H1 (cell line): ENCODE measurements at regions not wholly inside any gene's neighbourhood (a gene's known extent, or its start where the extent isn't known, plus 50 kb on each side); places are given as distances from the start of the nearest gene placed in this dataset.
A peak's percentile ranks its signal among the peaks of the same experiment; 100 is the strongest.

Experiments
- CTCF ChIA-PET: fragments of 300-600 bp; sonication (Branson Sonifier 250); formaldehyde crosslinking; loops from one replicate; lab custom pipeline; 2021; ENCODE audit not compliant: partially characterized antibody; lab: Charles Lee
- POLR2A ChIA-PET: fragments of 300-600 bp; sonication (Branson Sonifier 250); formaldehyde crosslinking; loops from one replicate; lab custom pipeline; 2021; ENCODE audit warnings: inconsistent platforms; ENCODE audit not compliant: partially characterized antibody; lab: Charles Lee
- DNase-seq, 2 experiments: peaks; one replicate each; pipeline versions ENCODE4 v3.0.0 to v3.0.0-alpha.2; 2010 to 2022; ENCODE audit warnings: low spot score in 2 of 2, low read depth in 1 of 2, mixed read lengths in 1 of 2
- FAIRE-seq: peaks from 2 replicates; lab custom pipeline; 2011; peaks lifted over from hg19 to GRCh38; lab: Jason Lieb, UNC
- H2AFZ ChIP-seq: 2 replicates; pipeline ENCODE4 v1.8.1; 2012; ENCODE audit warnings: low read length, inconsistent platforms
- H2AK5ac ChIP-seq: 2 replicates; pipeline ENCODE4 v1.6.1; 2013; ENCODE audit warnings: low read depth, low read length
- H2BK120ac ChIP-seq: replicated peaks from 2 replicates; pipeline ENCODE3; 2013; ENCODE audit warnings: low read depth, low read length, inconsistent platforms
- H2BK12ac ChIP-seq: 2 replicates; pipeline ENCODE4 v1.6.1; 2013; ENCODE audit warnings: low read depth, low read length
- H2BK15ac ChIP-seq: 2 replicates; pipeline ENCODE4 v1.6.1; 2013; ENCODE audit warnings: low read length
- H2BK20ac ChIP-seq: 2 replicates; pipeline ENCODE4 v1.6.1; 2013; ENCODE audit warnings: low read length
- H2BK5ac ChIP-seq: 2 replicates; pipeline ENCODE4 v1.6.1; 2013; ENCODE audit warnings: low read depth, low read length
- H3K14ac ChIP-seq: 2 replicates; pipeline ENCODE4 v1.6.1; 2013; ENCODE audit warnings: inconsistent platforms; ENCODE audit not compliant: insufficient read length
- H3K18ac ChIP-seq: 2 replicates; pipeline ENCODE4 v1.6.1; 2013; ENCODE audit warnings: low read length; ENCODE audit errors: extremely low read depth
- H3K23ac ChIP-seq: 2 replicates; pipeline ENCODE4 v1.6.1; 2013; ENCODE audit warnings: inconsistent platforms; ENCODE audit not compliant: insufficient read length
- H3K23me2 ChIP-seq: 2 replicates; pipeline ENCODE4 v1.6.1; 2013; ENCODE audit warnings: low read depth, low read length
- H3K27ac ChIP-seq: 2 replicates; pipeline ENCODE4 v1.6.1; 2011; ENCODE audit warnings: low read depth, low read length, inconsistent platforms
- H3K27me3 ChIP-seq, 4 experiments: replicated peaks in 1 of 4; 1 replicate in 1 of 4; 2 replicates in 3 of 4; pipeline versions ENCODE4 v1.6.1 to v1.8.1; 2011 to 2013; ENCODE audit warnings: low read length in 3 of 4, mild to moderate bottlenecking in 3 of 4, inconsistent platforms in 2 of 4, mixed read lengths in 2 of 4, moderate library complexity in 1 of 4; ENCODE audit not compliant: control insufficient read depth in 3 of 4, insufficient read depth in 3 of 4; ENCODE audit errors: extremely low read depth in 1 of 4
- H3K36me3 ChIP-seq, 4 experiments: 2 replicates each; pipeline versions ENCODE4 v1.6.1 to v1.8.1; 2011 to 2013; ENCODE audit warnings: mild to moderate bottlenecking in 4 of 4, low read length in 3 of 4, moderate library complexity in 2 of 4, control low read depth in 1 of 4, inconsistent platforms in 1 of 4; ENCODE audit not compliant: insufficient read depth in 4 of 4, control insufficient read depth in 2 of 4
- H3K4ac ChIP-seq: replicated peaks from 2 replicates; pipeline ENCODE3; 2013; ENCODE audit warnings: low read length, low read depth, mixed read lengths, inconsistent platforms; ENCODE audit not compliant: insufficient read length
- H3K4me1 ChIP-seq, 4 experiments: replicated peaks in 1 of 4; 1 replicate in 1 of 4; 2 replicates in 3 of 4; pipeline versions ENCODE4 v1.6.1 to v1.8.1; 2011 to 2013; ENCODE audit warnings: low read length in 3 of 4, inconsistent platforms in 2 of 4, mixed read lengths in 1 of 4; ENCODE audit not compliant: insufficient read depth in 4 of 4, control insufficient read depth in 3 of 4
- H3K4me2 ChIP-seq, 2 experiments: 2 replicates each; pipeline versions ENCODE4 v1.6.1 to v1.8.1; 2011 to 2013; ENCODE audit warnings: low read depth in 2 of 2, low read length in 2 of 2, control low read depth in 1 of 2, inconsistent platforms in 1 of 2, mild to moderate bottlenecking in 1 of 2; ENCODE audit not compliant: insufficient read depth in 1 of 2
- H3K4me3 ChIP-seq, 4 experiments: fragments of 200-600, 300-600 bp in 1 of 4; sonication (generic), shearing (Covaris generic), sonication (Bioruptor Twin) in 1 of 4; 2 replicates each; pipeline versions ENCODE4 v1.5.1 to v1.8.1; 2011 to 2016; ENCODE audit warnings: low read length in 4 of 4, low read depth in 3 of 4, control low read depth in 2 of 4, inconsistent platforms in 2 of 4, mild to moderate bottlenecking in 2 of 4, mixed read lengths in 1 of 4, moderate library complexity in 1 of 4; ENCODE audit not compliant: insufficient read depth in 2 of 4; ENCODE audit errors: extremely low read depth in 1 of 4
- H3K56ac ChIP-seq: replicated peaks from 2 replicates; pipeline ENCODE3; 2013; ENCODE audit warnings: low read depth, mild to moderate bottlenecking, mixed read lengths, low read length, inconsistent platforms; ENCODE audit not compliant: insufficient read length
- H3K79me1 ChIP-seq: 2 replicates; pipeline ENCODE4 v1.6.1; 2013; ENCODE audit warnings: low read depth, low read length, control low read depth
- H3K79me2 ChIP-seq, 2 experiments: 2 replicates each; pipeline versions ENCODE4 v1.6.1 to v1.8.1; 2012 to 2013; ENCODE audit warnings: low read length in 2 of 2, mild to moderate bottlenecking in 2 of 2, inconsistent platforms in 1 of 2; ENCODE audit not compliant: insufficient read depth in 2 of 2, control insufficient read depth in 1 of 2
- H3K9ac ChIP-seq, 4 experiments: replicated peaks in 1 of 4; 1 replicate in 1 of 4; 2 replicates in 3 of 4; pipeline versions ENCODE4 v1.6.1 to v1.8.1; 2011 to 2013; ENCODE audit warnings: low read depth in 3 of 4, low read length in 3 of 4, control low read depth in 2 of 4, mild to moderate bottlenecking in 2 of 4, moderate library complexity in 2 of 4, inconsistent platforms in 1 of 4; ENCODE audit errors: extremely low read depth in 1 of 4
- H3K9me3 ChIP-seq, 2 experiments: 2 replicates each; pipeline versions ENCODE4 v1.6.1 to v1.8.1; 2012 to 2013; ENCODE audit warnings: mild to moderate bottlenecking in 2 of 2, moderate library complexity in 2 of 2, control low read depth in 1 of 2, inconsistent platforms in 1 of 2, low read depth in 1 of 2, low read length in 1 of 2, mixed read lengths in 1 of 2; ENCODE audit not compliant: insufficient read depth in 2 of 2
- H4K20me1 ChIP-seq, 2 experiments: replicated peaks in 1 of 2; 2 replicates each; pipeline versions ENCODE3 to v1.8.1; 2011 to 2013; ENCODE audit warnings: inconsistent platforms in 2 of 2, low read length in 2 of 2, mild to moderate bottlenecking in 1 of 2; ENCODE audit not compliant: insufficient read depth in 2 of 2, control insufficient read depth in 1 of 2
- H4K5ac ChIP-seq: 2 replicates; pipeline ENCODE4 v1.6.1; 2013; ENCODE audit warnings: low read length, low read depth, mixed read lengths, inconsistent platforms; ENCODE audit not compliant: insufficient read length
- H4K8ac ChIP-seq: 2 replicates; pipeline ENCODE4 v1.8.0; 2013; ENCODE audit warnings: mild to moderate bottlenecking, moderate library complexity, low read length, inconsistent platforms; ENCODE audit not compliant: insufficient read depth; ENCODE audit errors: extremely low read depth
- H4K91ac ChIP-seq: replicated peaks from 2 replicates; pipeline ENCODE3; 2013; ENCODE audit warnings: low read length, mixed read lengths, inconsistent platforms; ENCODE audit not compliant: insufficient read length
- CBX5 ChIP-seq: fragments of 300-800, 300-1000 bp; sonication (generic); IDR thresholded peaks from 2 replicates; pipeline ENCODE4 v1.7.1; 2016; ENCODE audit warnings: antibody characterized with exemption, low read length, low read depth
- TEAD4 ChIP-seq: IDR thresholded peaks from 2 replicates; pipeline ENCODE4 v1.6.1; 2012; ENCODE audit warnings: low read depth, low read length, inconsistent platforms, mixed read lengths
- WGBS, 2 experiments: shearing (Covaris generic) in 1 of 2; methylation state at CpG; one replicate each; pipeline versions ENCODE4 v1.1.6 to v1.1.7; 2013 to 2015; ENCODE audit warnings: low lambda C conversion rate in 2 of 2, mixed read lengths in 2 of 2, inconsistent platforms in 1 of 2, low coverage in 1 of 2, missing lambda C conversion rate in 1 of 2; ENCODE audit not compliant: insufficient replicate concordance in 2 of 2, insufficient coverage in 1 of 2, insufficient read length in 1 of 2; ENCODE audit errors: extremely low coverage in 1 of 2, missing lambda C conversion rate in 1 of 2; 5-methylcytosine and 5-hydroxymethylcytosine counted together

DNA sequence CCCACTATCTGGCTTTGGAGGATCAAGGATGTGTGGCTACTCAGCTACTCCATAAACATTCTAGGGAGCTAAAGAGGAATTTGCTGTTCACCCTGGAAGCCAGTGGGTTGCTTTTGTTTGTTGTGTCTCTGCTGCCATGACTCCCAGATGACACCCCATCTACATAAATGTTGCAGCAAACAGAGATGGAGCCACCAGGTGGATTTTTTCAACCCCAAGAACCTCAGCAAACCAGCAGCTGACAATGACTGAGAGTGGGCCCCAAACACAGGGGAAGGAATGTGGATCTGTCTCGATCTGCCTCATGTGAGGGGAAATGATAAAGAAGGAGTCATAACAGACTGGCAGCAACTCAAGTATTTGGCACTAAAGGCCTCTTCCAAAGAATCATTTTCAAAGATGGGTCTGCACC lies 132.7 kb upstream of the TNC start:
- H3K27me3 ChIP-seq, result no peaks in the 10 kb centered on the region
- no peak overlapping the region for H4K5ac ChIP-seq
- peak; percentile 13 for FAIRE-seq
- H4K8ac ChIP-seq, result no peak overlapping the region
- H3K56ac ChIP-seq, result no peak overlapping the region
- H2BK20ac ChIP-seq, result no peak overlapping the region
- H4K20me1 ChIP-seq, result no peaks in the 10 kb centered on the region
- no peak overlapping the region for H2AFZ ChIP-seq
- 0 out of 2 replicates have a peak, but pooled peaks have one; percentile 21 for TF ChIP-seq TEAD4
- no peak for TF ChIP-seq CBX5
- TF ChIP-seq, all 59 proteins: peak for 1
- H3K23me2 ChIP-seq, result no peaks in the 10 kb centered on the region
- no peak overlapping the region for H4K91ac ChIP-seq
- DNase-seq, result no peak
- H3K4ac ChIP-seq, result no peak overlapping the region
- H3K14ac ChIP-seq, result no peak overlapping the region
- H3K79me1 ChIP-seq, result no peaks in the 10 kb centered on the region
- 95% methylated on average over 1 of the region's 1 CpG; no CpG with 5 or more reads in 1 of the 2 experiments for WGBS, 2 experiments
- H3K4me2 ChIP-seq, result no peak overlapping the region
- H3K9me3 ChIP-seq, result no peaks in the 10 kb centered on the region; a peak in 1 of 4 replicates
- peaks cover 0 to 3% (median 0%) of the 10 kb centered on the region in 4 experiments; a peak in 1 of 8 replicates for H3K36me3 ChIP-seq
- no peaks in the 10 kb centered on the region for H3K4me1 ChIP-seq
- CTCF ChIA-PET, result interaction anchor here (1.4 kb wide), 1 partner anchor 273 kb away, joined by 3 read pairs; no protein-coding TSS in a partner anchor
- no peak overlapping the region for H3K23ac ChIP-seq
- POLR2A ChIA-PET, result no interaction called here
- no peak overlapping the region for H3K27ac ChIP-seq
- no peak overlapping the region for H2BK15ac ChIP-seq
- no peak overlapping the region for H2BK12ac ChIP-seq
- no peak overlapping the region for H2AK5ac ChIP-seq
- H2BK120ac ChIP-seq, result no peak overlapping the region
- H3K9ac ChIP-seq, result no peak overlapping the region
- no peaks in the 10 kb centered on the region for H3K79me2 ChIP-seq
- no peak overlapping the region for H2BK5ac ChIP-seq
- no peak overlapping the region for H3K18ac ChIP-seq
- no peak overlapping the region for H3K4me3 ChIP-seq
